Type B pancreatic cell (in vitro differentiated cells): ENCODE measurements at regions not wholly inside any gene's neighbourhood (a gene's known extent, or its start where the extent isn't known, plus 50 kb on each side); places are given as distances from the start of the nearest gene placed in this dataset.
A peak's percentile ranks its signal among the peaks of the same experiment; 100 is the strongest.

Source experiments
- DNase-seq: peaks from one replicate; pipeline ENCODE4 v3.0.0; 2021; ENCODE audit warnings: mixed read lengths; ENCODE audit not compliant: unreplicated experiment; ENCODE audit errors: extremely low spot score
- H3K27ac Mint-ChIP-seq: 2 replicates; pipeline ENCODE4 v1.8.0; 2021; ENCODE audit warnings: mild to moderate bottlenecking, mixed read lengths
- H3K27me3 Mint-ChIP-seq: 2 replicates; pipeline ENCODE4 v1.8.0; 2021; ENCODE audit warnings: mixed read lengths
- H3K36me3 Mint-ChIP-seq: 2 replicates; pipeline ENCODE4 v1.8.0; 2021; ENCODE audit warnings: mixed read lengths
- H3K4me1 Mint-ChIP-seq: one replicate; pipeline ENCODE4 v1.8.0; 2021; ENCODE audit warnings: mixed read lengths; ENCODE audit not compliant: unreplicated experiment
- H3K4me3 Mint-ChIP-seq: 2 replicates; pipeline ENCODE4 v1.8.0; 2021; ENCODE audit warnings: mild to moderate bottlenecking, mixed read lengths
- H3K9me3 Mint-ChIP-seq: 2 replicates; pipeline ENCODE4 v1.8.0; 2021; ENCODE audit warnings: mixed read lengths
- CTCF ChIP-seq: fragments of 200-600 bp; sonication (generic); conservative IDR thresholded peaks from 2 replicates; pipeline ENCODE4 v1.5.0; 2021; ENCODE audit warnings: antibody characterized with exemption, mild to moderate bottlenecking

DNA sequence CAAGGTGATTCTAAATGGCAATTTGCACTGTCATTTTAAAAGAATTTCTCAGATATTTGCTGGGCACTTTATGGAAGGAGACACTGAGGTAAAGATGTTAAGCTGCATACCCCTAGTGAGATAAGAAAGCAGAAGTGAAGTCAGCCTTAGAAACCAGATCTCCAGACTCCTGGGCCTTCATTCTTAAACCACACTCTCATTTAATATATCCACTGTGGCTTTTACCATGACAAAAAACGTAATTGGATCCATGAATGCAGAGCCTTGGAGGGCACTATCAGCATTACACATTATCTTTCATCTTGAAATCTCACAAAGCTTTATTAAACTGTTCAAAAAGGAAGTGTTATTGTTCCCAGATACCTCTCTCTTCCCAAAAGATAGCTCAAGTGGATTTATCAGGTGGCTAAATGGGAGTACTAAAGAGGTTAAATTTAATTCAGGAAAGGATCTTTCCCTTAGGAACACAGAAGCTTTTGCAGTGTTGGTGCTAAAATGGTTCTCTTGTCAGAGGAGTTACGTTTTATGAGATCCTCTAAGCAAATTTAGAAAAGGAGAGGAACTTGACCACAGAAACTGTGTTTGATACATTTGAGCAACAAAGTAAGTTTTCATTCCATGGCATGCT is 1060.4 kb downstream of the EFNB2 start:
- no peak overlapping the region for H3K27ac Mint-ChIP-seq

DNA sequence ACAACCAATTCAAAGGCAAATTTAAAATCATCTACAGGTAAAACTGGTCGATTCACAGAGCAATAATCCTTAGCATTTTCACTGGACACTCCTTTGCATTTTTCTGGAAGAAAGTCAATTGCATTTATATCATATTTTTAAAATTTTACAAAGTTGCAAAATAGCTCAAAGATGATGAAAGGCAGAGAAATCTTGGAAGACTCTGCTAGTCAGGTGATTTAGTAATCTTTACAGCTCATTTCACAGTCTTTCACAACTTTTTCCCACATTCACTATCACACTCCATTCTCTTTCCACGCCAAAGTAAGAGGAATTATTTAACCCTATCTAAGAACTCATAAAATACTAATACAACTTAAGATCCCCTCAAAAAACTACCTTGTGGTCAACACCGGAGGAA is 1063.8 kb downstream of the EFNB2 start:
- Mint-ChIP-seq H3K27me3 (no peaks in the 10 kb centered on the region), H3K9me3 (no peaks in the 10 kb centered on the region), H3K4me3 (no peak overlapping the region), H3K4me1 (peaks cover 13% of the 10 kb centered on the region), H3K27ac (no peak overlapping the region), H3K36me3 (no peaks in the 10 kb centered on the region)
- no peak for DNase-seq
- no peak for TF ChIP-seq CTCF

More for the DNA sequence above, 1060.4 kb downstream of the EFNB2 start:
- Mint-ChIP-seq H3K27me3 (no peaks in the 10 kb centered on the region), H3K36me3 (no peaks in the 10 kb centered on the region), H3K4me3 (no peak overlapping the region), H3K9me3 (no peaks in the 10 kb centered on the region), H3K4me1 (peaks cover 13% of the 10 kb centered on the region)
- peak; percentile 33 for TF ChIP-seq CTCF
- no peak for DNase-seq

DNA sequence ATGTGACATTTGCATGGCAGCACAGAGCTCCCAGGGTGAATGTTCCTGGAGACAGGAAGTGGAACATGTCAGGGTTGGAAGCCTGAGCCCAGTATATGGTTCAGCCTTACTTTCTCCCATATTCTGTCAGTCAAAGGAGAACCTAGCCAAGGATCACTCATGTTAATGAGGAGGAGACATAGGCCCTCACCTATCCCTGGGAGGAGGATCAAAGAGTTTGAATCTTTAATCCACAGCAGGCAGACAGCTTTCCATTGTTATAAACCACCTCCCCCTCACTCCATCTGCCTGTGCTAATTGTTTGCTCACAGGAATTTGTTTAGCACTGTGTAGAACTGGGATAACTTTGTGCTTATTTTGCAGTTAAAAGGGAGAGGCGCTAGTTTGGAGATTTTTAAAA is 1069.1 kb downstream of the EFNB2 start:
- H3K4me1 Mint-ChIP-seq, result peaks cover 9% of the 10 kb centered on the region
- no peak for TF ChIP-seq CTCF
- H3K4me3 Mint-ChIP-seq, result no peak overlapping the region
- H3K27ac Mint-ChIP-seq, result no peak overlapping the region
- no peaks in the 10 kb centered on the region for H3K36me3 Mint-ChIP-seq
- DNase-seq, result no peak
- H3K27me3 Mint-ChIP-seq, result no peaks in the 10 kb centered on the region
- no peaks in the 10 kb centered on the region for H3K9me3 Mint-ChIP-seq

GRCh38 chr13:105465745-105466144 is 1069.7 kb downstream of the EFNB2 start, which contains the start of gene DAOA:
TSS of gene DAOA (plus strand) at chr13:105466045.
- Mint-ChIP-seq H3K27me3 (no peaks in the 10 kb centered on the region), H3K4me1 (peaks cover 9% of the 10 kb centered on the region), H3K9me3 (no peaks in the 10 kb centered on the region), H3K36me3 (no peaks in the 10 kb centered on the region), H3K27ac (no peak within 1 kb of the TSS), H3K4me3 (no peak within 1 kb of the TSS)
- TF ChIP-seq CTCF, result no peak
- DNase-seq, result no peak

GRCh38 chr13:105465251-105465650 is 1070.2 kb downstream of the EFNB2 start:
- no peaks in the 10 kb centered on the region for H3K36me3 Mint-ChIP-seq
- no peaks in the 10 kb centered on the region for H3K9me3 Mint-ChIP-seq
- H3K4me1 Mint-ChIP-seq, result peaks cover 9% of the 10 kb centered on the region
- H3K4me3 Mint-ChIP-seq, result no peak overlapping the region
- TF ChIP-seq CTCF, result no peak
- DNase-seq, result no peak
- H3K27me3 Mint-ChIP-seq, result no peaks in the 10 kb centered on the region
- no peak overlapping the region for H3K27ac Mint-ChIP-seq

- Mint-ChIP-seq H3K9me3 (no peaks in the 10 kb centered on the region), H3K27ac (no peak overlapping the region), H3K4me1 (peaks cover 9% of the 10 kb centered on the region), H3K36me3 (no peaks in the 10 kb centered on the region), H3K4me3 (no peak overlapping the region), H3K27me3 (no peaks in the 10 kb centered on the region)
- no peak for DNase-seq
- no peak for TF ChIP-seq CTCF
Measured at GRCh38 chr13:105464249-105464648, 1071.2 kb downstream of the EFNB2 start.
